Fibroblast of skin of left quadriceps (primary cell): ENCODE measurements at regions not wholly inside any gene's neighbourhood (a gene's known extent, or its start where the extent isn't known, plus 50 kb on each side); places are given as distances from the start of the nearest gene placed in this dataset.
"Not testable (repeated sequence)": the region's sequence is repeated elsewhere in the genome, so short reads cannot be mapped to it uniquely, and the experiment has no call there.

Experiments used
- DNase-seq, 2 experiments: peaks; one replicate each; pipeline ENCODE4 v3.0.0-alpha.2; 2013; ENCODE audit warnings: low read depth in 2 of 2

GRCh38 chr4:128570387-128570975, 239.0 kb upstream of the JADE1 start:
- DNase-seq: peak in 1 of 2 experiments; percentile 32

DNA sequence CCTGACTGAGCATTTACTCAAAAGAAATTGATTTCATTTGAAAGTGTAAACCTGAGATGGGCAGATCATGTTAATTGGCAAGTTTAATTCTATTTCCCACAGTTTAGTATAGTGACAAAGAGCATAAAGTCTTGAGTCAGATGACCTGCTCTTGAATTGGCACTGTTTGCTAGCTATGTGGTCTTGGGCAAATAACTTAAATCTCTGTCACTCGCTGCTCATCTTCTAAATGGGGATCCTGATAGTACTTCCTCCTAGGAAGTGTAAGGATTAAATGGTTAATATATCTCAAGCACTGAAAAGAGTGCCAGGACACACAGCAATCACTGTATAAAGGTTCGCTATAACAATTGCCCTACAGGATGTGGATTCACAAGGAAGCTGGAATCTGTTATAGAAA, 242.8 kb upstream of the JADE1 start:
- no peak for DNase-seq

DNA sequence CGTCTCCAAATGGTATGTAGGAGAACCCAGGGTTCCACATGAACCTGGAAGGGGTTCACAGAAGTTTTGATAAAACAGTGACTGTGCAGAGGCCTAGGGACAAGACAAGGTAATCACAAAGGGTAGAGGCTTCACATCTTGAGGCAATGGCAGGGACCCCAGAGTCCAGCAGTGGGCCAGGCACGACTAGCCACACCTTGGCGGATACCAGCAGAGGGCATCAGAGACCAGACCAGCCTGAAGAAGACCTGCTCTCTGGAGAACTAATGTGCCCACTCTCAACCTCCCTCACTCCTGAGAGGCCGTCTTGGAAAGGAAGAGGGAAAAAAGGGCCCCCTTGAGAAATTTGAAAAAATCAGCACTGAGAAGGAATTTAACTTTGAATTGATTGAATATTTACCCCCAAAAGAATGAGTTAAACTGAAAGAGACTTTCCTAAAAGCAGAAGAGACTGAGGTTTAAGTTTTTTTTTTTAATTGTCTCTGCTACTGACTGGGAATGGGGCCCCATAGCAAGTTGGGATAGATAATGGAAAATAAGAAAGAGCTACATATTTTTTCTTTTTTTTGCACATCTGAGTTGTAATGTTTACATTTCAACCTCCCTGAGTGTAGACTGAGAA, 243.8 kb upstream of the JADE1 start:
- DNase-seq: no peak

DNA sequence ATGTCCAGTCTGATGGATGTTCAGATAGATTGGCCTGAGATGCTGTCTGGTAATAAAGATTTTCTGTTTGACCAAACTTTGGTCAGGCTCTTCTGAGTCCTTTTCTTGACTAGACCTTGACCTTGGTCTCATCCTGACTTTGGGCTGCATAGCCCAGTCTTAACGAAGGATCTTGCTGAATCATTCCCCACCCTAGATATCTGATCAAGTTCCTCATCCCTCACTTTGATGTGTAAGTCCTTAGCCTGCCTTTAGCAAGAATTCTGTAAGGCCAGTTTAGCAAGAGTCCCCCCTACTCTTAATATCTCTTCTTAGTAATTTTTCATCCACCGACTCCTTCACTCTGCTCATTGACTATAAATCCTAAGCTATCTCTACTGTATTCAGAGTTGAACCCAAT, 244.4 kb upstream of the JADE1 start:
- no peak for DNase-seq

GRCh38 chr4:128564081-128564630, 245.3 kb upstream of the JADE1 start:
- no peak for DNase-seq

DNA sequence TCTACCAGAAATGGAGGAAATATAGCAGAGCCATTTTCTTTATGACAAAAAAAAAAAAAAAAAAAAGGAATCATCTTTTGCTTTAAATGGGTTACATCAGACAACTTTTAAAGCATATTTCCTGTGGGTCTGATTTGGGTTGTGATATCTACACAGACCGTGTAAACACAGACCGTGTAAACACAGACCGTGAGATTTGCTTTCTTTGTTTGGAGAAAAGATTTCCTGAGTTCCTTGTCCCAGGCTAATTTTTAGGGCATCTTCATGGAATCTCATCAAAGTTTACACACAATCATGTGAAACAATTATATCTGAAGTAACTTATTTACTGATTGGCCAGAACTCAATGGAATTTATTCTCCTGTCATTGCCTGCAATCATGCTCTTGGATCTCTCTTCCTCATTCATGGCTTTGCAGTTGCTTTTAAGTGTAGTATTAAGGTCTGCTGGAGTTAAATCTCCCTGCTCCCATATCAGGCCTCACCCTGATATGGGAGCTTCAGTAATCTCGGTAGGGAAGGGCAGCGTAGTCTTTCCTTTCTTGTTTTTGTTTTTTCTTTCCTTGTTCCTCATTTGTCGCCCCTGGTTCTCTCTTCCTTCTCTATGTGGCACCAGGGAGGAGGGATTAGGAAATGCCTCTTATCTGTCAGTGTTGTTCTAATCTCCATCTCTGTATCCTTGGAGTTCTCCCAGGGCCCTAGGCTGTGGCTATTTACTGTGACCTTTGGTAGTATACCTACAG, 248.6 kb upstream of the JADE1 start:
- DNase-seq: no peak

GRCh38 chr4:128558896-128559679, 250.4 kb upstream of the JADE1 start:
- DNase-seq: peak; percentile 67 to 72

GRCh38 chr4:128556756-128557155, 252.7 kb upstream of the JADE1 start:
- no peak for DNase-seq

DNA sequence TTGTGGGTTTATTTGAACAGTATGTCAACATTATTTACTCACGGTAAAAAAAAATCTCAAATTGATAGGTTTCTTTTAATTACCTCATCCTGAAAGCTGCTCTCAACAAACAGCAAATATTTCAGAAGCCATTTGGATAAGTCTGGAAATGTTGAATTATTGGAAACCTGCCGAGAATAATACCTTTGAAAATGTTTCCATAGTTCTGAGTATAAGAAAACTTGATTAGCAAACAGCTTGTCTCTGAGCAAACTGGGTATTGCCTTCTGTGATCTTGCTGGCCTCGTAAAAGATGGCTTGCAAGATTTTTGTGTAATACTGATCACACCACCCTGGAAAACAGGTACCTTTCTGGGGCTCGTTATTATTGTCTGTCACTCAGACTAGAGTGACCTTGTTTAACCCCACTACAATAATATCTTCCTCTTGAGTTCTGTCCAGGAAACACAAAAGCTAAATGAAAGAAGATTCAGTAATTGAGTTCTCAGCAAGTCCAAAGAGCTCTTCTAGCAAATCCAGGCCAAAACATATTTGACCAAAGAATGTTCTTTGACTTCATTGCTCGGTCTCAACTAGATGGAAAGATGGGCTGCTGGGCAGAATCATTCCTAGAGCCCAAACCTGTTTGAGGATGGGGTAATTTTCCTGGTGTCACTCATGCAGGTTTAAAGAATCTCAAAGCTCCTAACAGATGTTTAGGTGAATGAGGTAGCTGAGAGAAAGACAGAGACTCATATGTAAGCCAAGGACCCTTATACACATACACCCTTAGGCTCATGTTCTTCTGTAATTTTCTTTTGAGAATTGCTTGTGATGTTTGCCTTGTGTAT, 255.6 kb upstream of the JADE1 start:
- DNase-seq: no peak

DNA sequence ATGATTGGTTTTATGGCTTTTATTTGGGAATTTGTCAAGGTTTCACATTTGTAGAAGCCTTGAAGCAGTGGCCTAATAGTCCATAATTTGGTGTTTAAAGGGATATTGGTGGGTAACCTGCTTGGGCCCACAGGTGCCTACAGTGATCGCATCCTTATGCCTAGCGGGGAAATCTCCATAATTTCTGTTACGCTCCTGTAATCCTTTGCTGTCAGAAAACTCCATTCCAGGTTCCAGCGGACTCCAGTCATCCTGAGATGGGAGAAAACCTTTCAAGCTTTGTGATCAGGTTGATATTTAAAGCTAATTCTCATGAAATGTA, 257.0 kb upstream of the JADE1 start:
- DNase-seq: no peak

GRCh38 chr4:128551280-128551679, 258.2 kb upstream of the JADE1 start:
- DNase-seq: no peak

- DNase-seq: no peak
Measured at GRCh38 chr4:128550060-128550459, 259.4 kb upstream of the JADE1 start.

GRCh38 chr4:128549636-128550035, 259.9 kb upstream of the JADE1 start:
- DNase-seq: no peak

GRCh38 chr4:128548381-128548780, 260.8 kb upstream of the PGRMC2 start:
- DNase-seq: no peak

DNA sequence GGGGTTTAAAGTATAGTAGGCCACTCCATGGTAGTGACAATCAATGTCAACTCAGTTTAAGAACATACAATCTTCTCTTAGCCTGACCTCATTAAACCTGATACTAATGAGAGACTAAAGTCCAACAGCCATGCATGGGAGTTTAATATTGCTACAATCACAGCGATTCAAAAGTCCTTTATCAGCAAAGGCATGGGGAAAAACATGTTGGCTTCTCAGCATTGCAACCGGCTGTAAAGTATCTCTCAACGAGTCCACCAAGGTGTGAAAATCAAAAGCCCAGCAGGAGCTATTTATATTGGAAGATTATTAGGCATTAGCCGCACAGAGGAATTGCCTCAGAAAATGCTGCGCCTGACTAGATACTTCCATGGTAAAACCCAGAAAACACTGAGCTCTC, 256.7 kb upstream of the PGRMC2 start:
- DNase-seq: no peak

DNA sequence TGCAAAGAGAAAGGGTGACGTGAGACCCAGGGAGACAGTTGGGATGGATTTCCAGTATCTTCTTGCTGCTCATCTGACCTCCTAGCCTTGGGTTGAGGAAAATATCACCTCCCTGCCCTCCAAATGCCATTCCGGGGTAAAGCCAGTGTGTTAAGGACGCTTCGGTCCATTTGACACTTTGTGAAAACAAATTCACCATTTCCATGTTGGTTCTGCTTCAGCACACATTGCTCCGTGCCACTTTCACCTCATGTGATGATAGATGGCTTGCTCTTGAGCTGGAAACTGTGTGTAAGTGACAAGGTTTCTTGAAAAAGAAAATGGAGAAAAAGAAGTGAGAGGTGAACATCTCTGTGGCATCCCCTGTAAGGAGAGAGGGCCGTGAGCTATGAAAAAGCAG, 256.1 kb upstream of the PGRMC2 start:
- no peak for DNase-seq

DNA sequence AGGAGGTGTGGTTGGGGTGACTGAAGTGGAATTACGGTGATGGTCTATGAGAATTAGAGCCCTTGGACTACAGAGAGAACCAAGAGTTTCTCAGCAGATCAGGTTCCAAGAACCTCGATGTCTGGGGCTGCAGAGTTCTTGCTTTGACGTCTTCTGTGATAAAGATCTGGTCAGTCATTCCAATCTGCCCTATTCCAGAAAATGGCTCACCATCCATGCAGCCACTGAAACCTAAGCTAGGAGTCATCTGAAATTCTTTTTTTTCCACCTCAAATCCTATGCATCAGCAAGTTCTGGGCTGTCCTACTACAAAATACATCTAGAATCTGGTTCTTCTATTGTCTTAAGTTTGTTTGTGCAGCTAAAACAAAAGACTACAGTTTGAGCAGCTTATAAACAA, 254.4 kb upstream of the PGRMC2 start:
- DNase-seq: no peak

- no peak for DNase-seq
Measured at GRCh38 chr4:128540122-128540521, 252.5 kb upstream of the PGRMC2 start.

- DNase-seq: no peak
Measured at GRCh38 chr4:128538111-128538882, 250.7 kb upstream of the PGRMC2 start.

DNA sequence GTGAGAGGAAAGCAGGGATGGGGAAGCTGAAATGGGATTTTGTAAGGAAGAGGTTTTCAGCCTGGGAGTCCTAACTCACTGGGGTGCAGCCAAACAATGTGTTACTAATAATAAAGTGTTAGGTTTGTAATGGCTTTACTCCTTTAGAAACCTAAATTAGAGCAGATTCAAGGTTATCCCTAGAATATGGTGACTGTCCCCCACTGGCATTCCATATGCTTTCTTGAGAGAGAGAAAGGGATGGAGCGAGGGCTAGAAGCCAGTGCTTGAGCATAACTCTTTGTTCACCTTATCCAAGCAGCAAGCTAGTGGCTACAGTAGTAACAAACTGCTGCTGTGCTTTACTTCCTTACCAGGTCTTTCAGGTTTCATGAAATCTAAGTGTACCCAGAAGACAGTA, 249.1 kb upstream of the PGRMC2 start:
- DNase-seq: no peak

GRCh38 chr4:128535510-128535909, 247.9 kb upstream of the PGRMC2 start:
- not testable (repeated sequence) for DNase-seq
